Activated naive CD8-positive, alpha-beta T cell (primary cell): ENCODE measurements at regions not wholly inside any gene's neighbourhood (a gene's known extent, or its start where the extent isn't known, plus 50 kb on each side); places are given as distances from the start of the nearest gene placed in this dataset.
"Not testable (repeated sequence)": the region's sequence is repeated elsewhere in the genome, so short reads cannot be mapped to it uniquely, and the experiment has no call there.

Experiments
- H3K27ac Mint-ChIP-seq: one replicate; pipeline ENCODE4 v1.8.0; 2021; ENCODE audit warnings: mixed read lengths
- H3K27me3 Mint-ChIP-seq: one replicate; pipeline ENCODE4 v1.8.0; 2021; ENCODE audit warnings: mixed read lengths
- H3K36me3 Mint-ChIP-seq: one replicate; pipeline ENCODE4 v1.8.0; 2021; ENCODE audit warnings: mixed read lengths
- H3K4me1 Mint-ChIP-seq: one replicate; pipeline ENCODE4 v1.8.0; 2021; ENCODE audit warnings: low read depth, mixed read lengths
- H3K4me3 Mint-ChIP-seq: one replicate; pipeline ENCODE4 v1.8.0; 2021; ENCODE audit warnings: mild to moderate bottlenecking, mixed read lengths
- H3K9me3 Mint-ChIP-seq: one replicate; pipeline ENCODE4 v1.8.0; 2021; ENCODE audit warnings: low read depth, mixed read lengths

DNA sequence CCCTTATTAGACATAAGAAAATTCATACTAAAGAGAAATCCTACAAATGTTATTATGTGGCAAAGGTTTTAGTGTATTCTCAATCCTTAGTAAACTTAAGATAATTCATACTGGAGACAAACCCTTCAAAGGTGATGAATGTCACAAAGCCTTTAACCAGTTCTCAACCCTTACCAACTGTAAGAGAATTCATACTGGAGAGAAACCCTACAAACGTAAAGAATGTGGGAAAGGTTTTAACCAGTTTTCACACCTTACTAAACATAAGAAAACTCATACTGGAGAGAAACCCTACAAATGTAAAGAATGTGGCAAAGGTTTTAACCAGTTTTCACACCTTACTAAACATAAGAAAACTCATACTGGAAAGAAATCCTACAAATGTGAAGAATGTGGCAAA is 93.2 kb downstream of the ZNF680 start:
- Mint-ChIP-seq H3K27ac (no peak overlapping the region), H3K27me3 (peaks cover 2% of the 10 kb centered on the region), H3K9me3 (peaks cover 25% of the 10 kb centered on the region), H3K4me1 (no peaks in the 10 kb centered on the region), H3K4me3 (no peak overlapping the region), H3K36me3 (peaks cover 7% of the 10 kb centered on the region)

DNA sequence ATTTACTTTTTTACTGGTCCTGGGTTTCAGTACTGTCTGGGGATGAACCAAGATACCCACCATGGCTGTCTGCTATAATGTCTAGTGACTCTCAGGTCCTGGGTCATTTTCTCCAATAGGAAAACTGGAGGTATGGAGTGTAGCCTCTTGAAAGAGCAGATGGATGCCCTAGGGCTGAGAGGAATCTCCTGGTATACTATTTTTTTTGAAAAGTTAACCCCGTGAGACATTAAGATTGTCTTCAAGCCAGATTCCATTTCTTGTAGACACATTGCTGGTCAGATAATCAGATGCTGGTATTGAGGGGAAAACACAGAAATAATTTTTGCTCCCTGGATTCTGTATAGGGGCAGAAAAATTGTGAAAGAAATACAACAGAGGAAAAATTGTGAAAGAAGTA is 97.3 kb downstream of the ZNF680 start:
- Mint-ChIP-seq H3K4me3 (no peak overlapping the region), H3K4me1 (no peaks in the 10 kb centered on the region), H3K36me3 (peaks cover 11% of the 10 kb centered on the region), H3K27ac (no peak overlapping the region), H3K9me3 (peaks cover 30% of the 10 kb centered on the region), H3K27me3 (peaks cover 2% of the 10 kb centered on the region)

DNA sequence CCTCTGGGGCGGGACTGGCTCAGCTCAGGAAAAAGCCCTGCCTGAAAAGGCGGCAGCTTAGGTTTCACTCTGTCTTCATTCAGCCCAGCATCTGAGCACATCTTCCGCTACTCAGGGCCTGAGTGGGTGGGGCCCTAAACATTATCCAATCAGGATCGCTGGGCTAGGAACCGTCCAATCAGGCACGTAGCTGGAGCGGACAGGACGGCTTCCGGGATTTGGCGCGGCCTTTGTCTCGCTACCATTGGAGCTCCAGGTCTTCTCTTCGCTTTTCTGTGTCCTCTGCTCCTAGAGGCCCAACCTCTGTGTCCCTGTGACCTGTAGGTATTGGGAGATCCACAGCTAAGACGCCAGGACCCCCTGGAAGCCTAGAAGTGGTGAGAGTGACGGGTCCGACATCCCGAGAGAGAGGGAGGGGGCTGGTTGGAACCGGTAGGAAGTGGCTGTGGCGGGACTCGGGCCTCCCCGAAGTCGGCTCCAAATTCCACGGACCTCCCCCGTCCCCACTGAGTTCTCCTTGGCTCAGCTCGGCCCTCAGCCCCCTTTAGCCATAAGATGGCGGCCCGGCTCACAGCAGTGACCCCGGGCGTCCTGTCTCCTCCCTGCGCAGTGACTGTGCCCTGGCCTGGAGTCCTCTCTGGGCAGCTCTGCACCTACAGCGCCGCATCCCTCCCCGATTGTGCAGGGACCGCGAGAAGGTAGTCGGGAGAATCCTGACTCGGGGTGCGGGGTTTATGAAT is 99.1 kb downstream of the ZNF680 start:
- H3K27ac Mint-ChIP-seq, result no peak overlapping the region
- peaks cover 8% of the 10 kb centered on the region for H3K36me3 Mint-ChIP-seq
- H3K27me3 Mint-ChIP-seq, result peaks cover 2% of the 10 kb centered on the region
- no peaks in the 10 kb centered on the region for H3K4me1 Mint-ChIP-seq
- peak overlapping the region; percentile 53 for H3K4me3 Mint-ChIP-seq
- H3K9me3 Mint-ChIP-seq, result peaks cover 16% of the 10 kb centered on the region

DNA sequence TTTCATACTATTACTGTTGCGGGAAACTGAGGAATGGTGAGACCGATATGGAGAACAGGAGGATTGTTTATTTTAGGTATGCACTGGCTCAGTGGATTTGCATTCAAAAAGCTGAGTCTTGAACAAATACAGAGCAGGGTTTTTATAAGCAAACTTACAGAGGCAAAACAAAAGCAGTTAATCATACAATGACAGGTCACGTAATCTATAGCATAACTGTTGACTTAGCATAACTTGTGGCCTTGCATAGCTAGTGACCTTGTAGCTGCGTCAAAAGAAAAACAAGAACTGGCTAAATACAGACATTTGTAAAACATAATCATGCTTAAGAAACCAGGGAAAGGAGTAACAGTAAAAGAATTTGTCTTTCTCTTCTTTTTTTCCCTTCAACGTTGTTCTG is 103.0 kb downstream of the ZNF680 start:
- not testable (repeated sequence) for H3K27me3 Mint-ChIP-seq, H3K27ac Mint-ChIP-seq, H3K4me3 Mint-ChIP-seq, H3K4me1 Mint-ChIP-seq, H3K9me3 Mint-ChIP-seq, H3K36me3 Mint-ChIP-seq

DNA sequence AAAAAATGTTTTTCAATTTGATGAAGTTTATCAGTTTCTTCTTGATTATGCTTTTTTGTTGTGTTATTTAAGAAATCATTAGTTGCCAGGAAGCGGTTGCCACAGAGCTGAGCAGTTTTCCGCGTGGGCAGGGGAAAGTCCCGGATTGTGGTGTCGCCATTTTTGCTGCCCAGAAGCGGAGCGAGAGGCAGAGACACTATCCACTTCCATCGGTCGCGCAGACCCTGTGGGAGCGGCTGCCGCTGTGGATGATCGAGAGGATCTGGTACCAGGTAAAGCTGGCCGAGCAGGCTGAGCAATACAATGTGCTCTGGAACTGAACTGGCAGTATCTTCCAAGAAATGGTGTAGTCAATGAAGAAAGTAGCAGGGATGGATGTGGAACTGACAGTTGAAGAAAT is 119.8 kb downstream of the ZNF736 start:
- H3K27ac Mint-ChIP-seq, result no peak overlapping the region
- no peak overlapping the region for H3K4me3 Mint-ChIP-seq
- H3K9me3 Mint-ChIP-seq, result peaks cover 11% of the 10 kb centered on the region
- H3K27me3 Mint-ChIP-seq, result no peaks in the 10 kb centered on the region
- H3K36me3 Mint-ChIP-seq, result no peaks in the 10 kb centered on the region
- no peaks in the 10 kb centered on the region for H3K4me1 Mint-ChIP-seq

DNA sequence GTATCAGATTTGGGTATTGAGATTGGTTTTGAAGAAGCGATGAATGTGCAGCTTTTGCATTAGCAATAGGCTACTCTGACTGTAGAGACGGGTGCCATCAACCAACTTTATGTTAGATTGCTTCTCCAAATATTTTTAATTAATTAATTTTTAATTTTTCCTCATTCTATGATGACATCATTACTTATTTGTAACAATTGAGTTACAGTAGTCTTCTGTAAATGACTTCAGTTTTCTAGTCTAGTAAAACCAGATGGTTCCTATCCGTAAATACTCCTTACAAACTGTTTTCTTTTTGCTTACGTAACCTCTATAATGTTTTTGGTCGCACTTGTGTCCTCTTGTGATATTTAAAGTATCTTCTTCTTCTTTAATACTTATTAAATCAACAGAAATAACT is 118.1 kb downstream of the ZNF736 start:
- Mint-ChIP-seq H3K27me3 (no peaks in the 10 kb centered on the region), H3K9me3 (peaks cover 12% of the 10 kb centered on the region), H3K4me3 (no peak overlapping the region), H3K4me1 (no peaks in the 10 kb centered on the region), H3K27ac (no peak overlapping the region), H3K36me3 (no peaks in the 10 kb centered on the region)

DNA sequence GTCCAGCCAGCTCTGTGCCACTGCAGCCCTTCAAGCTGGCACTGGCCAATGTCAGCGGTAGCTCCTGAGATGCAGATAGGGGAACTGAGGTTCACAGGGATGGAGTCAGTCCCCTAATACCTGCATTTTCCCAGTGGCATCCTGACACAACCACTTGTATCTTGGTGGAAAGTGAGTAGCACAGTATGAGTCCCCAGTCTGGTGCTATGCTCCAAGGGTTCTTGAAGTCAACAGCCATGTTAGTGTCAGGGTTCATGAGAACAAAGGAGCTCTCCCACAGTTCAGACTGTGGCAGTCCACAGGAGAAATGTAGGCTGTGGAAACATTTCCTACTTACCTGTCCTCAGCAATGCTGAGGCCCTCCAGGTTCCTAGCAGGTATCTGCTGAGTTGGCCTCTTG is 115.5 kb downstream of the ZNF736 start:
- Mint-ChIP-seq H3K36me3 (no peaks in the 10 kb centered on the region), H3K27me3 (no peaks in the 10 kb centered on the region), H3K27ac (no peak overlapping the region), H3K4me3 (no peak overlapping the region), H3K4me1 (no peaks in the 10 kb centered on the region), H3K9me3 (peaks cover 14% of the 10 kb centered on the region)

DNA sequence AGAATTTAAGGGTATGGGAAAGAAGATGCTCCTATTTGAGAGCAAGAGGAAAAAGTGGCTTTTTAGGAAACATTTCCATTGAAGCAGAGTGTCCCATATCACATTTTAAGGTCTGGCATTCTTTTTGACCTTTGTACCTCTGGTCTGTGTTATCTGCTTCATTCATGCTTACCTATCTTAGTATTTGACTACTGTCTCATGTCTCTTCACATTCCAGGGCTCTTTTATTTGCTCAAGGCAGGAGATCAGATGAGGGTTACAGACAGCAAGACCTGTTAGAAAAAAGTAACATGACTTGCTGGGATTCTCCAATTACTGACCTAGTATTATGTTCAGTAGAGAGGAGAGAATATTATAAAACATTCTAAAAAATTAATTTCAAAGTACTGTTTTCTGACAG is 111.7 kb downstream of the ZNF736 start:
- H3K9me3 Mint-ChIP-seq, result peaks cover 36% of the 10 kb centered on the region
- not testable (repeated sequence) for H3K27me3 Mint-ChIP-seq, H3K27ac Mint-ChIP-seq, H3K4me3 Mint-ChIP-seq, H3K4me1 Mint-ChIP-seq, H3K36me3 Mint-ChIP-seq

DNA sequence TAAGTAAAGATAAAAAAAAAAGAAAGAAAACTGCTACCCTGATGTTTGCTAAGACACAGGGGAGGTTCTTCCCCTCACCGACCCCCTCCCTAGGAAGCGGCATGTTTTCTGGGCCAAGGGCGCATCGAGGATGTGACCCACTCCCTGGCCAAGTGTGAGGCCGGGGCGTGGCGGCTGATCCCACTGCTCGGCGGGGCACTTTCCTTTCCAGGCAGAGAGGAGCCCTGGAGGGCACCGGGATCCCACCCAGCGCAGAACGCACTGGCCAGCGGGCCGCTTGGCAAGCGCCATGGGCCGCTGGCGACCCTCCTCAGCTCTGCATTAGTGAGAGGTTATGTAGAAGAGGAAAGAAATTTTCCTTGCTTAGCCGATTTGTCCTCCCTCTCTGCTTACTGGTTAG is 93.4 kb downstream of the ZNF736 start:
- H3K27me3 Mint-ChIP-seq, result peaks cover 1% of the 10 kb centered on the region
- peaks cover 6% of the 10 kb centered on the region for H3K9me3 Mint-ChIP-seq

More for the DNA sequence above, 93.4 kb downstream of the ZNF736 start:
- Mint-ChIP-seq H3K4me3 (no peak overlapping the region), H3K4me1 (no peaks in the 10 kb centered on the region), H3K27ac (no peak overlapping the region), H3K36me3 (peaks cover 5% of the 10 kb centered on the region)
